IMR-90 (cell line): ENCODE measurements at regions not wholly inside any gene's neighbourhood (a gene's known extent, or its start where the extent isn't known, plus 50 kb on each side); places are given as distances from the start of the nearest gene placed in this dataset.

ENCODE experiments used
- ATAC-seq: fragments of 200-7000 bp; cut with Tn5 transposase; 2 replicates; pipeline ENCODE4 v1.9.1; 2020; ENCODE audit warnings: low read depth, mild to moderate bottlenecking, moderate library complexity
- BruUV-seq: library from RNA; stranded (reverse); fragments of 400-500 nt; replicated peaks from 2 replicates; lab custom pipeline; 2021; lab: Mats Ljungman, UMichigan
- CTCF ChIA-PET: fragments of 300-600 bp; formaldehyde crosslinking; extraction: SDS; loops from one replicate; lab custom pipeline; 2021; ENCODE audit warnings: antibody characterized with exemption; lab: Yijun Ruan, JAX
- POLR2A ChIA-PET: fragments of 300-600 bp; sonication (Branson Sonifier 250); formaldehyde crosslinking; loops from one replicate; lab custom pipeline; 2022; ENCODE audit warnings: antibody characterized with exemption; ENCODE audit not compliant: unreplicated experiment; lab: Charles Lee
- DNase-seq: peaks from one replicate; pipeline ENCODE4 v3.0.0; 2013
- H2AFZ ChIP-seq: replicated peaks from 2 replicates; pipeline ENCODE3; 2013; ENCODE audit warnings: low read length, mild to moderate bottlenecking; ENCODE audit not compliant: poor library complexity
- H2AK5ac ChIP-seq: 2 replicates; pipeline ENCODE4 v1.6.1; 2013; ENCODE audit warnings: low read depth, low read length, inconsistent platforms
- H2AK9ac ChIP-seq: replicated peaks from 2 replicates; pipeline ENCODE3; 2013; ENCODE audit warnings: mild to moderate bottlenecking, low read depth, low read length, moderate library complexity; ENCODE audit not compliant: poor library complexity
- H2BK120ac ChIP-seq: 2 replicates; pipeline ENCODE4 v1.6.1; 2013; ENCODE audit warnings: low read depth, low read length, inconsistent platforms
- H2BK15ac ChIP-seq: 3 replicates; pipeline ENCODE4 v1.6.1; 2013; ENCODE audit warnings: low read depth, low read length, inconsistent platforms
- H2BK20ac ChIP-seq: 2 replicates; pipeline ENCODE4 v1.6.1; 2013; ENCODE audit warnings: low read depth, mild to moderate bottlenecking, inconsistent platforms, low read length, moderate library complexity
- H2BK5ac ChIP-seq: 2 replicates; pipeline ENCODE4 v1.6.1; 2013; ENCODE audit warnings: mild to moderate bottlenecking, low read depth, low read length, inconsistent platforms; ENCODE audit not compliant: poor library complexity, severe bottlenecking
- H3K14ac ChIP-seq: replicated peaks from 2 replicates; pipeline ENCODE4 v1.6.1; 2013; ENCODE audit warnings: low read depth, low read length, inconsistent platforms
- H3K18ac ChIP-seq: 2 replicates; pipeline ENCODE4 v1.6.1; 2013; ENCODE audit warnings: low read depth, low read length, control low read depth
- H3K23ac ChIP-seq: 2 replicates; pipeline ENCODE4 v1.6.1; 2013; ENCODE audit warnings: low read depth, low read length, inconsistent platforms
- H3K27ac ChIP-seq: 2 replicates; pipeline ENCODE4 v1.5.1; 2013; ENCODE audit warnings: mild to moderate bottlenecking, control low read depth, low read length; ENCODE audit not compliant: insufficient read depth
- H3K27me3 ChIP-seq: 2 replicates; pipeline ENCODE4 v1.6.1; 2013; ENCODE audit warnings: low read length; ENCODE audit not compliant: control insufficient read depth, insufficient read depth
- H3K36me3 ChIP-seq: 2 replicates; pipeline ENCODE4 v1.6.1; 2013; ENCODE audit warnings: low read length, mixed read lengths; ENCODE audit not compliant: control insufficient read depth, insufficient read depth
- H3K4ac ChIP-seq: 2 replicates; pipeline ENCODE4 v1.6.1; 2013; ENCODE audit warnings: low read depth, low read length, inconsistent platforms
- H3K4me1 ChIP-seq: 2 replicates; pipeline ENCODE4 v1.6.1; 2013; ENCODE audit warnings: low read length, mixed read lengths; ENCODE audit not compliant: control insufficient read depth, insufficient read depth
- H3K4me2 ChIP-seq: 2 replicates; pipeline ENCODE4 v1.6.1; 2013; ENCODE audit warnings: low read depth, mild to moderate bottlenecking, control low read depth, low read length, moderate library complexity
- H3K4me3 ChIP-seq: 2 replicates; pipeline ENCODE4 v1.5.1; 2013; ENCODE audit warnings: low read depth, mild to moderate bottlenecking, control low read depth, low read length, moderate library complexity; ENCODE audit not compliant: insufficient read depth
- H3K56ac ChIP-seq: 2 replicates; pipeline ENCODE4 v1.6.1; 2013; ENCODE audit warnings: low read length, inconsistent platforms; ENCODE audit not compliant: insufficient read depth; ENCODE audit errors: extremely low read depth
- H3K79me1 ChIP-seq, 2 experiments: 2 replicates each; pipeline ENCODE4 v1.6.1; 2013; ENCODE audit warnings: low read length in 2 of 2, inconsistent platforms in 1 of 2, low read depth in 1 of 2
- H3K9ac ChIP-seq: 2 replicates; pipeline ENCODE4 v1.6.1; 2013; ENCODE audit warnings: low read depth, low read length, control low read depth
- H3K9me1 ChIP-seq: 2 replicates; pipeline ENCODE4 v1.6.1; 2013; ENCODE audit warnings: low read length, inconsistent platforms; ENCODE audit not compliant: insufficient read depth
- H3K9me3 ChIP-seq: 2 replicates; pipeline ENCODE4 v1.6.1; 2013; ENCODE audit warnings: low read length; ENCODE audit not compliant: control insufficient read depth, insufficient read depth
- H4K20me1 ChIP-seq: 2 replicates; pipeline ENCODE4 v1.6.1; 2013; ENCODE audit warnings: low read length, inconsistent platforms; ENCODE audit not compliant: insufficient read depth
- H4K5ac ChIP-seq: 2 replicates; pipeline ENCODE4 v1.6.1; 2013; ENCODE audit warnings: mild to moderate bottlenecking, low read depth, low read length, control low read depth
- H4K8ac ChIP-seq, 2 experiments: 2 replicates each; pipeline ENCODE4 v1.6.1; 2013; ENCODE audit warnings: low read depth in 2 of 2, low read length in 2 of 2, control low read depth in 1 of 2, inconsistent platforms in 1 of 2
- H4K91ac ChIP-seq: 2 replicates; pipeline ENCODE4 v1.6.1; 2013; ENCODE audit warnings: low read depth, low read length, inconsistent platforms; ENCODE audit not compliant: insufficient read depth
- CEBPB ChIP-seq: IDR thresholded peaks from 2 replicates; pipeline ENCODE4 v1.6.1; 2012; ENCODE audit warnings: low read depth, low read length, improper control_type of control experiment
- CTCF ChIP-seq: conservative IDR thresholded peaks from 2 replicates; pipeline ENCODE4 v1.5.1; 2012; ENCODE audit warnings: mild to moderate bottlenecking, low read depth, low read length, improper control_type of control experiment
- ELK1 ChIP-seq: fragments of 150-350 bp; IDR thresholded peaks from 2 replicates; pipeline ENCODE4 v1.6.1; 2016; ENCODE audit warnings: low read depth, mild to moderate bottlenecking, low read length, moderate library complexity, borderline replicate concordance
- FOS ChIP-seq: fragments of 150-350 bp; IDR thresholded peaks from 2 replicates; pipeline ENCODE4 v1.6.1; 2016; ENCODE audit warnings: low read depth, low read length
- MAFK ChIP-seq: IDR thresholded peaks from 2 replicates; pipeline ENCODE4 v1.6.1; 2012; ENCODE audit warnings: low read depth, low read length, improper control_type of control experiment
- MAZ ChIP-seq: IDR thresholded peaks from 2 replicates; pipeline ENCODE4 v1.6.1; 2012; ENCODE audit warnings: low read depth, mild to moderate bottlenecking, low read length, improper control_type of control experiment, moderate library complexity, borderline replicate concordance
- NFE2L2 ChIP-seq: fragments of 150-350 bp; IDR thresholded peaks from 2 replicates; pipeline ENCODE4 v1.6.1; 2016; ENCODE audit warnings: low read depth, mild to moderate bottlenecking, low read length
- POLR2A ChIP-seq: IDR thresholded peaks from 2 replicates; pipeline ENCODE4 v1.6.1; 2012; ENCODE audit warnings: mild to moderate bottlenecking, low read depth, low read length
- RAD21 ChIP-seq: IDR thresholded peaks from 2 replicates; pipeline ENCODE4 v1.6.1; 2012; ENCODE audit warnings: low read length, improper control_type of control experiment
- RCOR1 ChIP-seq: IDR thresholded peaks from 2 replicates; pipeline ENCODE4 v1.6.1; 2012; ENCODE audit warnings: mild to moderate bottlenecking, low read length, improper control_type of control experiment; ENCODE audit not compliant: insufficient replicate concordance
- RFX5 ChIP-seq: IDR thresholded peaks from 2 replicates; pipeline ENCODE4 v1.8.0; 2012; ENCODE audit warnings: low read depth, mild to moderate bottlenecking, low read length, moderate library complexity
- WGBS, 2 experiments: methylation state at CpG; one replicate each; pipeline versions ENCODE4 v1.1.5 to v1.1.7; 2013; ENCODE audit warnings: missing lambda C conversion rate in 2 of 2; ENCODE audit not compliant: insufficient read length in 1 of 2; ENCODE audit errors: extremely low coverage in 2 of 2; 5-methylcytosine and 5-hydroxymethylcytosine counted together
- dilution Hi-C: fragments of 300-500 bp; cut with HindIII; formaldehyde crosslinking; loops from one replicate; pipeline ENCODE4 v1.14.3; 2018; ENCODE audit warnings: low sequenced_read_pairs; ENCODE audit not compliant: unreplicated experiment
- in situ Hi-C: fragments of 300-500 bp; cut with MboI; formaldehyde crosslinking; loops from 3 replicates; pipeline ENCODE4 v1.14.3; 2019; ENCODE audit warnings: low sequenced_read_pairs, inconsistent platforms, mixed read lengths
- intact Hi-C: fragments of 100-400 bp; cut with micrococcal nuclease; formaldehyde crosslinking; loops from 2 replicates; pipeline ENCODE4 v1.10.0; 2022
- TF ChIP-seq, protein P1 (sequence below): fragments of 150-350 bp; IDR thresholded peaks from 2 replicates; pipeline ENCODE4 v1.6.1; 2017; ENCODE audit warnings: mild to moderate bottlenecking, antibody characterized with exemption, low read length, low read depth

DNA sequence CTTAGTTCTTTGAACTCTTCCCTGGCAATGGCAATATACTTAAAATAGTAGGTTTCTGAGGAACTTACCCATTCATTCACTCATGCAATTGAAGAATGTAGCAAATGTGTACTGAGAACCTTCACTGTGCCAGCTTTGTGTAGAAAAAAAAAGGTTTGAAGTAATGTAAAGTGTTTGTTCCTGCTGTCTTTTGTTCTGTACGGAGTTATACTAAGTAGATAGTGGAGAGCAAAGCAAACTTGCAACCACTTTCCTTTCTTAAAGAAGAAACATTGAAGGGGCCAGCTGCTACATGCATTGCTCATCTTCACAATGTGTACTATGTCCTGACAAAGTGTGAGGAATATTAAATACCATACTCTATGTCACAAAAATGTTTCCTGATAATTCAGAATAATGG, 68.9 kb upstream of the FREM2 start:
- Histone ChIP-seq H2AFZ (no peak overlapping the region), H3K27me3 (no peaks in the 10 kb centered on the region), H4K5ac (no peak overlapping the region), H4K91ac (no peak overlapping the region), H3K9me3 (no peaks in the 10 kb centered on the region), H3K79me1 (no peaks in the 10 kb centered on the region), H4K20me1 (no peaks in the 10 kb centered on the region), H2BK20ac (no peak overlapping the region), H2BK120ac (no peak overlapping the region), H3K9ac (no peak overlapping the region), H4K8ac (no peak overlapping the region), H2BK15ac (no peak overlapping the region), H3K36me3 (no peaks in the 10 kb centered on the region), H3K4me1 (no peaks in the 10 kb centered on the region), H3K27ac (no peak overlapping the region), H3K56ac (no peak overlapping the region), H3K9me1 (no peaks in the 10 kb centered on the region), H3K18ac (no peak overlapping the region), H3K23ac (no peak overlapping the region), H2BK5ac (no peak overlapping the region), H3K4ac (no peak overlapping the region), H2AK9ac (no peak overlapping the region), H3K4me2 (no peak overlapping the region), H2AK5ac (no peak overlapping the region), H3K14ac (no peak overlapping the region), H3K4me3 (no peak overlapping the region)
- no peak for ATAC-seq
- WGBS, 2 experiments, result no CpG with 5 or more reads among the region's 1 CpG
- BruUV-seq, result no TSS peak
- in situ Hi-C loops, result no loop called here
- POLR2A ChIA-PET, result no interaction called here
- TF ChIP-seq CTCF, result no peak
- TF ChIP-seq MAZ, result no peak
- no peak for TF ChIP-seq RAD21
- no peak for TF ChIP-seq ELK1
- no peak for TF ChIP-seq POLR2A
- TF ChIP-seq RCOR1, result no peak
- no peak for TF ChIP-seq MAFK
- TF ChIP-seq FOS, result no peak
- no peak for TF ChIP-seq NFE2L2
- no peak for TF ChIP-seq CEBPB
- no peak for TF ChIP-seq RFX5
- TF ChIP-seq, protein P1, sequence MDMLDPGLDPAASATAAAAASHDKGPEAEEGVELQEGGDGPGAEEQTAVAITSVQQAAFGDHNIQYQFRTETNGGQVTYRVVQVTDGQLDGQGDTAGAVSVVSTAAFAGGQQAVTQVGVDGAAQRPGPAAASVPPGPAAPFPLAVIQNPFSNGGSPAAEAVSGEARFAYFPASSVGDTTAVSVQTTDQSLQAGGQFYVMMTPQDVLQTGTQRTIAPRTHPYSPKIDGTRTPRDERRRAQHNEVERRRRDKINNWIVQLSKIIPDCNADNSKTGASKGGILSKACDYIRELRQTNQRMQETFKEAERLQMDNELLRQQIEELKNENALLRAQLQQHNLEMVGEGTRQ, result no peak
- CTCF ChIA-PET, result no interaction called here
- dilution Hi-C loops, result no loop called here
- no peak for DNase-seq
- intact Hi-C loops, result no loop called here
